Epidermal melanocyte (primary cell): ENCODE measurements at regions not wholly inside any gene's neighbourhood (a gene's known extent, or its start where the extent isn't known, plus 50 kb on each side); places are given as distances from the start of the nearest gene placed in this dataset.

ENCODE experiments used
- DNase-seq: peaks from one replicate; pipeline ENCODE4 v3.0.0; 2011; ENCODE audit warnings: low spot score; ENCODE audit not compliant: insufficient read length

DNA sequence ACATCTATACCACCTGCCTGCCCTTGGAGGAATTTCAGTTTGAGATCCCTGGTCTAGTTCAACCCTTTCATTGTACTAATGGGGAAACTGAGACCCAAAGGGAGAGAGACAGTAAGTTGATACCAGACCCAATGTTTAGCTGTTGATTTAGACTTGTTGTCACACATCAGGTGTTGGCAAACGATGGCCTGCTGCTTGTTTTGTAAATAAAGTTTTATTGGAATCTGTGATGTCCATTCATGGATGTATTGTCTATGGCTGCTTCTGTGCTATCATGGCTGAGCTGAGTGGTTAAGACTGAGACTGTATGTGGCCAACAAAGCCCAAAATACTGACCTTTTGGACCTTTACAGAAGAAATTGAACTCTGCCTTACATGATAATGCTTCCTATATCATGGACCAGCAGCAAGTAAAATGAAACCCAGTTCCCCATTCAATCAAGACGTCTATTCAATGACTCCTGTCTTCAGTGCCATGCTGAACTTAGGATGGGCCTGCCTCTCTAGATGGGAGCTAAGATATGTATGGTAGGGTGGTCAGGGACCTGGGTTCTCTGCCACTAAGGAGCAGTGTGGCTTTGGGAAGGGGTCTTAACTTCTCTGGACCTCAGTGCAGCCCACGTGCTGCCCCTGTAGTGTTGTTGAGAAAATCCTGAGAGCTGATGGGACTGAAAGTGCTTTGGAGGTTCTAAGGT lies 111.0 kb downstream of the IRX5 start:
- no peak for DNase-seq

DNA sequence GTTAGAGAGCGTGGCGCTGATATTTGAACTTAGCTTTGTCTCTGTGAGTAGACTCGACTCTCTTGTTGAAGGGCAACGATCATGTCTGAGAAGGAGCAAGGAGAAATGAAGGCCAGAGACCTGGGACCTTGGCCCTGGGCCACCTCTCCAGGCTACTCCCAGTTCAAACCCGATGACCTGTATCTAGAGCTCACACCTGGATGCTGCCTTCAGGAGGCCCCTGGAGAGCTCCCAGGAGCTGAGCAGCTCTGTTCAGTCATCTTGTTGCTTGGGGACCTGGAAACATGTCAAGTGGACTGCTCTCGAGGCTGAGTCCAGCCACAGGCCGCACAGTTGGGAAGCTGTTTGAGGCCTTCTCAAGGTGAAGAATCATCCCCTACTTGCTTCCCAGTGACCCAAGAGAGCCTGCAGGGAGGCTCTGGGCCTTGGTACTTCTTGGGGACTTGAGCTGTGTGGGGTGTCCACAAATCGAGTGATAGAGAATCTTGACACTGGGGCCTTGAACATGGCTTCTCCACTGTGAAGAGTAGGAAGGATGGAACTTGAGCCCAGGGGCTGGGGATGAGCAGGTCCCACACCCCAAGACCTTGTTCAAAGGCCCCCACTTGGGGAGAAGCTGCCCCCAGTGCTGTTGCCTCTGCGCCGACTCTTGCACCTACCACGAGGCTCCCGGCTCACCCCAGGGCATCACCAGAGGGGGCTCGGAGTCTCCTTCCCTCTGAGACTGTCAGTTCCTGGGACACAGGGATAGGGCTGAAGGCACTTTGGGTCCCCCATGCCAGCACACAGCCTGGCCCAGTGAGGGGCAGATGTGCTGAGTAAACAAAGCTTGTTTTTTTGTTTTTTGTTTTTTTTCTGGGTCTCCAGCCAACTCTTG lies 112.1 kb downstream of the IRX5 start:
- no peak for DNase-seq

DNA sequence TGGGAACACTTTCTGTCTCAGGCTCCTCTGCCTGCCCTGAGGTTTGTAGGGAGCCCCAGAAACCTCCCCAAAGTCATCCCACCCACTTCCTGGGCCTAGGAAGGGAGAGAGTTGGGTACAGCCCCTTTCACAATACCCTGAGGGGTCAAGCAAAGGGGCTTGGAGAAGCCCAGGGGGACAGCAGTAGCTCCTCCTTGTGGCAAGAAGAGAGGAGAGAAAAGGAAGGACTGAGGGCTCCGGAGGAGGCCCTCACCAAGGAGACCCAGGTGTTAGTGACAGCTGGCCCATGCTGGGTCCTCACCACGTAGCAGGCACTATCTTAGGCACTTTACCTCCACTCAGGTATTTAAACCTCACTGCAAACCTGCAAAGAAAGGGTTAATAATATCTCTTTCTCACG lies 112.8 kb downstream of the IRX5 start:
- DNase-seq, result no peak

DNA sequence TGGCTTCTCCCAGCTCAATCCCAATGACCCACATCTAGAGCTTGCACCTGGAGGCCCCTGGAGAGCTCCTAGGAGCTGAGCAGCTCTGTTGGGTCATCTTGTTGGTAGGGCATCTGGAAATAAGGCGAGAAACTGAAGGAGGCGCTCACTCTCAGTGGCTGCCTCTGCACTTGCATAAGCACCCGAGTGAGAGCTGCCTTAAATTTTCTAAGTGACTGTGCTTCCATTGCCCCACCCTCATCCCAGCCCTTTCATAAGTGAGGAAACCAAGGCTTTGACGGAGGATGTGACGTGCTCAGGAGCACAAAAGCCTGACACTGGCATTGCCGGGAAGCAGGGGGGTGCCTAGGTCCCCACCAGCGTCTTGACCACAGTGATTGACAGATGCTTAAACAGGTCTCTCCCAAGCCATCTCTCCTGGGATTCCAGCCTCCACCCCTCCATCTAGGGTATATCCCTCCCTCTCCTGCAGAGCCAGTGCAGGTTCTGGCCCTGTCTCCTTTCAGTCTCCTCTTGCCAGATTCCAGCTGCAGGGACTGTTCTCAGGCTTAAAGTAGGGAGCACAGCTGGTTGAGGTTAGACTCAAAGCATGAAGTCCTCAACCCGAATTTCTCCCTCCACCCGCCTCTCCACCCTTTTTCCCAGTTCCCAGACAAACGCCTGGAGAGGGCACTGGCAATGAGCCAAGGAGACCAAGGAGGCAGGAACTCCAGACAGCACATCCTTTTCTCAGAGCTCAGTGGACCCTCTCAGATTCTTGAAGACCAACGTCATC lies 113.7 kb downstream of the IRX5 start:
- DNase-seq, result no peak

DNA sequence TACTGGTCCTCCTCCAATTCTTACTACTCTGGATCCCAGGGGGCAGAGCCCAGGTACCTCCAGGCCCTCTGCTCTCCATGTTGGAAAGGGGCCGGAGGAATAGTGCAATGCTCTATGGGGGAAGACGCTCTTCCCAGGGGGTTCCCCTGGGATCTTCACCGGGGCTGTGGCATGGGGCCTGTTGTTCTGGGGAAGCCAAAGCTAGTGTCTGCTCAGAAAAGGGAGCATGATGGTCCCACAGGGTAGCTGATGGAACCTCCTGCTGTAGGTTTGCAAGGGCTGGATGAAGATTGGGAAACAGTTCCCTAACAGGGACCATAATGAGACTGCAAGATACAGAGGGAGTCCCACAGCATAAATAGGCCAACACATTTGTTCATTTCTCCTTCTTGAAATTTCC lies 114.7 kb downstream of the IRX5 start:
- DNase-seq, result no peak

DNA sequence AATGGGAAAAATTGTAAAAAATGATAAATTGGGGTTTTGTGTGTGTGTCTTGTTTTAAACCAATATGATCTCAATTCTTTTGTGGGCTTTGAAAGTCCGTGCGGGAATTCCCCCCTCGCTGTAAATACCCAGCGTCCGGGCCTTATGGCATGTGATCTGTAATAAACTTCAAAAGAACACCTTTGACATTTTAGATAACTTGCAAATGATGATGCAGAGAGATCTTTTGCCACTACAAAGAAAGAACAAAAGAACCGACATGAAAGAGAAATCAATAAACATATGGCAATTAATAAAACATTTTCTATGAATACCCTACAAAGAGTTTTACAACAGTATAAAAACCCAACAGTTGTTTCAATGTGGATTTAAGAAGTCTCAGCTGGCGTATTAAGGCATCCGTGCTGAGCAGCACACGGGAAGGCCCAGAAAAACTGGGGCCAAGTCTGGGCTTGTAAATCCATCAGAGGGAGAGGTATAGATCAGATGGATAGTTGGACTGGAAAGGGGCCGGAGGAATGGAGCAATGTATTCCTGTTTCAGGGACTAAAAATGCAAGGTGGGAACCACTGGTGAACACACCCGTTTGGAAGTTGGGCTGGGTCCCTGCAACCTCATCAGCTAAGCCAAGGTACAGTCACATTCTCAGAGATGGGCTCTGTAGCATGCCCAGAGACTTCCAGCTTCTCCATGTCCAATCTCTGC lies 115.2 kb downstream of the IRX5 start:
- no peak for DNase-seq

DNA sequence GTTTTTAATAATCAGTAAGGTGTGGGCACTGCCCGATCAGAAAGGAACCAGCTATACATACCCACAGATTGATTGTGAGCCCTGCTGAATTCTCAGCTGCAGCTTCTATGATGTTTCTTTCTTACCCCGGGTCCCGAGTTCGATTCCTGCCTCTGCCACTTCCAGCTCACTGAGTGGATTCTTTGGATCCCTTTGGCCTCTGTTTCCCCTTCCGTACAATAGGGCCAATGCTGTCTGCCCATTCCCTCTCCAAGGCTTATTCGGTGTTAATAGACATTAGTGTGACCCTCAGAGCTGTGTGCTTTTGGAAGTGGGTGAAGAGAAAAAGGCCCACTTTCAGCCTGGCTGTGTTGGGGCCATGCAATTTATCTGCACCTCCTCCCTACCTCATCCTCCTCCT lies 115.8 kb downstream of the IRX5 start:
- DNase-seq, result no peak

DNA sequence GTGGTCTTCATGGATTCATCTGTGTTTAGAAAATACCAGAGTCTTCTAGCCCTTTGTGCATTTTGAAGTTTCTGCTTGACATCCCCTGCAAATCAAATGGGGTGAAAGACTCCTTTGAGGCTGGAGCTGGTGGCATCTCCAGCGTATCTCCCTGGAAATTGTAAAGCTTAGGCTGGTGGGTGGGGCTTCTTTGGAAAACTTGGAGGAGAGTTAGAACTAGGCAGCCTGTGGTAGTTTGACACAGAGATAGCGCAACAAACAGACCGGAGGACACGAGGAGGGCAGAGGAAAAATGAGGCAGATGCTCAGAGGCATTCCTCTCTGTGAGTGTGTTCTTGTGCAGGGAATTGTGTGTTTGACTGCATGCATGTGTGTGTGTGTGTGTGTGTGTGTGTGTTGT lies 116.3 kb downstream of the IRX5 start:
- DNase-seq, result no peak

DNA sequence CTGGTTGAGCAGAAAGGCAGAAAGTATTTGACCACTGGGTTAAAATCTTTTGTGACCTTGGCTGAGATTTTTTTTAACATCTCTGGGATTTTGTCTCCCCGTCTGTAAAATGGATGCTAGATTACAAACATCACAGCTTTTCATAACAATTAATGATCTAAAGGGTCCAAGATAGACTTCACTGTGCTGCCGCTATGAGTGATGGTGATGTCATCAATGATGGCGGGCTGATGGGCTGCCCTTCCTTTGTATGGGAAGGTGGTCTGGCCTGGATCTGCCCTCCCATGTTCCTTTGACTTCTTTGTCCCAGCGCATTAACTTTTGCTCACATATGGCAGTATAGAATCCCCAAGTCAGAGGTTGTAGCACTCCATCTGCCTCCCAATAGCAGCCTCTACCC lies 116.7 kb downstream of the IRX5 start:
- DNase-seq, result no peak

DNA sequence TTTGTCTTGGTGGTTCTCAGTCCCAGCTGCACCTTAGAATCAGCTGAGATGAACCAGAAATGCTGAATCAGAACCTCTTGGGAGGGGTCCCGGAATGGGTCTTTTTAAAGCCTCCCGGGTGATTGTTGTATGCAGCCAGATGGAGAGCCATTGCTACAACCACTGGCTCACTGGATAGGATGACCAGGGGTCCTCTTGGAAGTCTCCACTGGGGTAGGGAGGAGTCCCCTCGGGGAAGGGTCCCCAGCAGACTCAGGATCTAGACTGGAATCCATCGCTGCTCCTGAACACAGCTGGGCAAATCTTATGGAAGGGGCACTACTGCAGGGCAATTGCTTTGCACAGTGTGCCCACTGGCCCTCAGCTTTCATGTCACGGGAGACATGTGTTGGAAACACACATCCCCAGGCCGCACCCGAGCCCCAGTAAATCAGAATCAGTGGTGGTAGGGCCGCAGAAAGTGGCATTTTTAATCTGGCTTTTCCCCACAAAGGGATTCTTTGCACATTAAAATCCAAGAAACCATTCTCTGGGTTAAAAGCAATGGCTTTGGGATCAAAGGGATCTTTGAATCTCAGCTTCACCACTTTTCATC lies 117.3 kb downstream of the IRX5 start:
- DNase-seq, result no peak

DNA sequence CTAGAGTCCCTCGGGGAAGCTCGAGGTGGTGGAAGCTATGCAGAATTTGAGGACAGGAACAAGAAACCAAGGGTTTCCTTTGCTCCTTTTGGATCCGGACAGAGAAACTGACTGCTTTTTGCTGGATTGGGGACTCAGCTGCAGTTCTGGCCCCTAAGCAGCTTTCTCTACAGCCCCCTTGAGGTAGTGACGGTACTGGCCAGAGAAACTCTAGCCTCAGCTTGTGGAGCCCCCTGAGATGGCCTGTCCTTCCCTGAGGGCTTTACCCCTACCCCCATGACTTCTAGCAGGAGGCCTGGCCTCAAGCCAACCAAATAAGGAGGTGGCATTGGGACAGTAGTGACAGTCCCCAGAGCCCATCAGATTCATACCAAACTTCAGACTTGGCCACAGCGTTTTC lies 118.1 kb downstream of the IRX5 start:
- no peak for DNase-seq

DNA sequence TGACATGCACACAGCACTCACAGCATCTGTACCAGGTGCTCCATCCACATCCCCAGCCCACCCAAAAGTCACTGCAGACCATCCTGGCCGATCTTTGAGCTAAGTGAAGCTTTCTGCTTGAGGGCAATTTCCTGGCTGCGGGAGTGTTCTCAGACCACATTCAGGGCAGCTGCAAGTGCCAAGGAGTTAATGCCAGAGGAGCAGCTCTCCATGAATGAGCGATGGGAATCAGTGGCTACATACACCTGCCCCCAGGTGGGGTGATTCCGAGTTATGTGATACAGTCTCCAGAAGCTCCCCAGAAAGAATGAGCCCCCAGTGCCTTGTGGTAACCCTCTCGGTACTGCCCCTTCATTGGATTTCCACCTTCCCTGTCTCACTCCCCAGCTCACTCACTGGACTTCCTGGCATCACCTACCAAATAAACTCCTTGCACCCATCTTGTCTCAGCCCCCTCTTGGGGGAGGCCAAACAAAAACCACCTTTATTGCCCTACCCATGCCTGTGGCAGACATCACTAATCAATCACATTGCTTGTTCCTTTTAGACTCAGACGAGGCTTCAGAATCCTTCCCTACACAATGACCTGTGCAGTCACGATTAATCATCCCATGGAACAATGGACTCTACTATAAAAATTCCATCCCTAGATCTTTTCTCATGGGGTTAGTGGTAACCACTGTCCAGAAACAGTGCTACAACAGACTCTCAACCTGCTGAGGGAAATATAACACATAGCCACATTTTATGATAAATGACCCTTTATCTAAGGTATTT lies 121.1 kb downstream of the IRX5 start:
- no peak for DNase-seq

DNA sequence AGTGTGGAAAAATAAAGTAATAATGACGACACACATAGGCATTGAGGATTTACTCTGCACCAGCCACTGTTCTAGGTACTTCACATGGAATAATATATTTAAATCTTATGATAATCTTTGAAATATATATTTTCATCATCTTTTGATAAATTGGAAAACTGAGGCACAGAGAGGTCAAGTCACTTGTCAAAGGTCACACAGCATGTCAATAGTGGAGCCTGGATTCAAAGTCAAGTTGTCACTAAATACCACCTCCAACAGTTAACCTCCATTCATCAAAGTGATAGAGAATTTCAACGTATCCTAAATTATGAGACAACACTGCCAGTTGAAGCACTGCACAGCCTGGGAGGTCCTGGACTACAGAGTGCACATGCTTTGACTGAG lies 121.7 kb downstream of the IRX5 start:
- DNase-seq, result no peak

DNA sequence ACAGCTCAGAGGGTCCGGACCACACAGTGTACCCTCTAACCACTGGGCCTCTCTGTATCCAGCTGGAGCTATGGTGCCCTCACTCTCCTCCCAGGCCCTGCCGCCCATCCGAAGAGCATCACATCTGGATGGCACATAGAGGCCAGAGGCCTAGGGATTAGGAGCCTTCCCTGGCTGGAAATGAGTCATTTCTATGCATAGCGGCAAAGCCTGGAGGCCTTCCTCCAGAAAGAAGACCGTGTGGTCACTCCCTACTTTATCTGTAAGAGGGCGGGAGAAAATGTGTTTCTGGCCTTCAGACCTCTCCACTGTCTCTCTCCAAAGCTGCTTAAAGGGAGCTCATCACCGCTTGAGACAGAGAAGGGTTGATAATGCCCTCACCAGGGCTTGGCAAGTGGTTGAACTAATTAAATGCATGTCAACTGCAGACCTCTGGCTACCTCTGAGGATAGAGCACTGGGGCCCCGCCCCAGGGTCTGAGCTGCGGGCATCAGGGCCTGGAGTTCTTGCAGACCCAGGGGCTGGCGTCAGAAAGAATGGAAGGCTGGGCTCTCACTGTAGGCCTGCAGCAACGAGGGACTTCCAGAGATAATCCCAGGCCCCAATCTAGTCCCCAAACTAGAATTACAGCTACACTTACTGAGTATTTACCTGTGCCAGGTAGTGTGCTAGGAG lies 122.2 kb downstream of the IRX5 start:
- DNase-seq, result no peak

DNA sequence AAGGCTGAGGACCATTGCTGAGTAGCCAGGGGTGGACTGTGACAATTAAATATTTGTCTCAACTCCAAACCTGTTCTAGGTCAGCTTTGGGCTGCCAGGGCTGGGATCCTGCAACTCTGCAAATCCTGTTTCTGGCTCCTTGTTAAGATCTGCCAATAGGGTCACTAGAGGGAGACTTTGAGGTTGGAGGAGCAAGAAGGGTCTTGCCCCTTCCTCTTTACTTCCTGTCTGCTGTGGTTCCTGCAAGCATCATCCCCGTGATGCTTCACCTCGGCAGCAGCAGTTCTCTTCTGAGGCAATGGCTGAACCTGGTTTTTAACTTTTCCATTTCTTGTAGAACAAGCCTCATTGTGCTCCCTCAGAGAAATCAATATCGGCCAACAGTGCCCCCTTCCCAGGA lies 124.6 kb downstream of the IRX5 start:
- DNase-seq, result no peak

DNA sequence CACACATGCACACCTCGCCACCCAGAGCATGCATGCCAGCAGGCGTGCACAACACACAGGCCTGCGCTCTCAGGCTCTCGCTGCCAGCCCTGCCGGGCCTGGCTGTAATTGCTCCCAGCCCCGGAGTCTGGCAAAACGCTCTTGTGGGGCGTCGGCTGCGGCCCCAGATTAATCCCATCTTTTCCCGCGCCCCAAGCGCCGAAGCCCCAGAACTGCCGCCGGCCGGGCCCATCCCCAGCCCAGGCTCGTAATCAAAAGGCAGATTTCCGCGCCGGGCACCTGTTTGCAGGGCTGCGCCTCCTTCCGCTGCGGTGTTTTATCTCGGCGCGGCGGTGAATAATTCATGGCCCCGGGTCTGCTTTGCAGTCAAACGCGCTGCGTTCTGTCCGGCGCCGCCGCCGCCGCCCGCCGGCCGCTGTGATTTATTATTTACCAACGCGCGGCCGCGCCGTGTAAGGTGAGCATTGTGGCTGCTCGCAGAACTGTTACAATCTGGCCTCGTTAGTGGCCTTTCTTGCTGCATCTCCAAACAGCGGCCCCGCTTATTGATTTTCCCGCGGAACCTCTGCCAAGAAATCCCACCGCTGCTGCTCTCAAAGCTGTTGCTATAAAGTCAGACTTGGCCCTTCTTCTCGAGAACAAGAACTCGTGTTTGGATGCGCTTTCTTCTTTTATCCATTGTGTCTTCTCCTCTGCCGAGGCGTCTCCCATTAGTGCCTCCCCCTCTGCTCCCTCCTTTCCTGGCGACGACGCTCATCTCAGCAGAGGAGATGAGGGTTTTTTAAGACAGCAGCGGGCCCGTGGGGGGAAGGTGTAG lies 126.1 kb downstream of the IRX5 start:
- no peak for DNase-seq

DNA sequence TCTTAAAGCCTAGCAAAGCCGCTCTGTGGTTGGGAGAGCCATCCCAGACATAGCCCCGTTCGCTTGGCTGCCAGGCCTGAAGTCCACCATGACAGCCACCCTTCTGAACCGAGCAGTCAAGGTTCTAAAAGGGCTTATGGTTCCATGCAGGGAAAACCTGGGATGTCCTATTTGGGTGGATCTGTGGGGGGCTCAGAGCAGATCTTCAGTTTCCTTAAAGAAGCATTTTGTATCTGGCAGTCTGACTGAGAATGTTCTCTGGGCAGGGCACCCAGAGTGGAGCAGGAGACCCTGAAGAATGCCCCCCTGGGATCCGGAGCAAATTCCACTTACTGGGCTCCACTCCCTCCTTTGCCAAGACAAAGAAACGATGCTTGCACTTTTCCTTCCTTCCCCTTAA lies 127.2 kb downstream of the IRX5 start:
- DNase-seq, result no peak

DNA sequence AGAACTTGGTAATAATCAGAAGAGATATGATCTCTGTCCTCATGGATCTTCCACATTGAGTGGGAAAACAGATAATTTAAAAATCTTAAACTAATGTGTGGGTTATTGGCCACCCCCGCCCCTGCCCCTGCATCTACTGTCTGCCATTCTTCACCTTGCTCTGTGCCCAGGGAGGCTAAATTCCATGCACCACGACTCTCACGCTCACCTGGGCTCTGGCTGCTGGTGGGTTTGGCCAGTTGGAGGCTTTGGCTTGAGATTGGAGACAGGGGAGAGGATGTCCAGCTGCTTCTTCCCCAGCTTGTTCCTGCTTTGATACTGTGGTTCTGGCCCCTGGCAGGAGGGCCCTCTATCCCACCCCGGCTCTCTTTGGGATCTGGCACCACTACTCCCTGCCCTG lies 127.9 kb downstream of the IRX5 start:
- no peak for DNase-seq

DNA sequence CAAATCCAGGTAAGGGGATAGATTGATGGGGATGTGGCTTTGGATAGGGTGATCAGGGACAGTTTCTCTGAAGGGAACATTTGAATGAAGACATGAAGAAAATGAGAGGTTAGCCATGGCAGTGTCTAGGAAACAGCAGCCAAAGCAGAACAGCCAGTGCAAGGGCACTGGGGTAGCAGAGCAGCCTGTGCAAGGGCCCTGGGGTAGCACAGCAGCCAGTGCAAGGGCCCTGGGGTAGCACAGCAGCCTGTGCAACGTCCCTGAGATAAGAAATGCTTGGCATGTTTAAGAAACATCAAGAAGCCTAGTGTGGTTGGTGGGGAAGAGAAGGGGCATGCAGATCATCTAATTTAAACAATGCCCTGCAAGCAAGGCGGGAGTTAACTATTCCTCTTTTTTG lies 128.5 kb downstream of the IRX5 start:
- no peak for DNase-seq
